ENCODE measurements at regions not wholly inside any gene's neighbourhood (a gene's known extent, or its start where the extent isn't known, plus 50 kb on each side); places are given as distances from the start of the nearest gene placed in this dataset.

DNA sequence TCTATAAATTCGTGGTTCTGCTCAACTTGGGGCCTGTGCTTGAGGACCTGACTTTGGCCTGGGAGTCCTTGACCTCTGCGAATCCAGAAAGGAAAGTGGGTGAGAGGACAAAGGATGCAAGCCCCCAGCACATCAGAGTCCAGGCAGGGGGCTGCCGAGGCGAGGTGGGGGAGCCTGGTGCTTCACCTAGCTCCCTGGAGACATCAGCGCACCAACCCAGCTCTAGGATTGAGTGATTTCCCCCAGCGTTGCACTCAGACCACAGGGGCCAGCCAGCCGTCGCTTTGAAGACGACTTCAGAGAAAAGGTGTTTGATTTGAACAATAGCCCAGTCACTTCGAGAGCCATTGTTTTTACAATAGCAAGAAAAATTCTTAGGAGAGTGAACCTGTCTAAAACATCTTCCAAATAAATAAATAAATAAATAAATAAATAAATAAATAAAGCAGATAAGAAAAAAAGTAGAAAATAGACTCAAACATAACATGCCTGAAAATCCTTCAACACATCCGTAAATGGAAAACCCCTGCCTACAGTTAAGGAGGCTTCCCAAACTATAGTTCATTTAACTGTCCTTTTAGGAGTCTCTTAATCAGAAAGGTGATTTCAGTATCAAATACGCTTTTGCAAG is 180.9 kb downstream of the RBFOX3 start:
- no peak for DNase-seq (ENCODE audit: low read depth, low spot score)
- H3K36me3 ChIP-seq (ENCODE audit: control insufficient read depth in 1 of 2, insufficient read depth in 2 of 2, low read length in 2 of 2) = no peaks in the 10 kb centered on the region
- H3K9me2 ChIP-seq (ENCODE audit: insufficient read depth) = no peaks in the 10 kb centered on the region
- no peak overlapping the region for H2AFZ ChIP-seq (ENCODE audit: low read depth, low read length, poor library complexity, severe bottlenecking)
- H3K4me2 ChIP-seq (ENCODE audit: low read length) = no peak overlapping the region
- no TSS peak for BruUV-seq (replicated peaks)
- H4K20me1 ChIP-seq (ENCODE audit: insufficient read depth) = no peaks in the 10 kb centered on the region
- intact Hi-C loops (cut with micrococcal nuclease) = loop anchor here (5.0 kb wide), 1 partner anchor 182 kb away; the partner anchor contains the start of gene RBFOX3
- ChIA-PET POLR2A (no interaction called here), CTCF (no interaction called here), RAD21 (ENCODE audit: low non-redundant PET in 1 of 2, low total read pairs in 2 of 2, uncharacterized antibody in 2 of 2, unreplicated experiment in 2 of 2) (no interaction called here)
- H3K9me3 ChIP-seq (ENCODE audit: control insufficient read depth in 1 of 2, insufficient read depth in 1 of 2, low read depth in 1 of 2, low read length in 2 of 2) = no peaks in the 10 kb centered on the region
- H3K27me3 ChIP-seq (ENCODE audit: insufficient read depth, low read length) = 0 out of 2 replicates have a peak, but pooled peaks cover 8% of the 10 kb centered on the region
- H3K4me1 ChIP-seq (ENCODE audit: control insufficient read depth in 1 of 2, insufficient read depth in 2 of 2, low read length in 2 of 2) = peaks cover 5 to 7% of the 10 kb centered on the region in 2 experiments; a peak in 2 of 4 replicates
- no peak for ATAC-seq
- no peak overlapping the region for H3K4me3 ChIP-seq (replicated peaks in 1 of 2; ENCODE audit: low read depth in 1 of 2, low read length in 2 of 2)
- H3K9ac ChIP-seq (ENCODE audit: low read length) = no peak overlapping the region
- H3K27ac ChIP-seq (ENCODE audit: low read depth, low read length) = no peak overlapping the region
- TF ChIP-seq CBX3 (IDR thresholded peaks at IDR 0.05; ENCODE audit: low read depth) (no peak), SRF (IDR thresholded peaks at IDR 0.05; ENCODE audit: low read depth) (no peak), TCF7L2 (IDR thresholded peaks at IDR 0.05; ENCODE audit: borderline replicate concordance, extremely low read depth, insufficient read depth, insufficient read length) (no peak), CEBPB (IDR thresholded peaks at IDR 0.05; ENCODE audit: low read depth) (no peak), RAD21 (IDR thresholded peaks at IDR 0.05; ENCODE audit: low read depth) (no peak), SIN3A (IDR thresholded peaks at IDR 0.05; ENCODE audit: low read depth) (no peak), SP1 (IDR thresholded peaks at IDR 0.05; ENCODE audit: low read depth) (no peak), FOSL1 (IDR thresholded peaks at IDR 0.05; ENCODE audit: low read depth) (no peak), EZH2phosphoT487 (IDR thresholded peaks at IDR 0.05; ENCODE audit: borderline replicate concordance) (no peak), EGR1 (IDR thresholded peaks at IDR 0.05; ENCODE audit: low read depth) (no peak), ZNF274 (IDR thresholded peaks at IDR 0.05; ENCODE audit: low read depth, low read length) (no peak)
- TF ChIP-seq, protein P1, sequence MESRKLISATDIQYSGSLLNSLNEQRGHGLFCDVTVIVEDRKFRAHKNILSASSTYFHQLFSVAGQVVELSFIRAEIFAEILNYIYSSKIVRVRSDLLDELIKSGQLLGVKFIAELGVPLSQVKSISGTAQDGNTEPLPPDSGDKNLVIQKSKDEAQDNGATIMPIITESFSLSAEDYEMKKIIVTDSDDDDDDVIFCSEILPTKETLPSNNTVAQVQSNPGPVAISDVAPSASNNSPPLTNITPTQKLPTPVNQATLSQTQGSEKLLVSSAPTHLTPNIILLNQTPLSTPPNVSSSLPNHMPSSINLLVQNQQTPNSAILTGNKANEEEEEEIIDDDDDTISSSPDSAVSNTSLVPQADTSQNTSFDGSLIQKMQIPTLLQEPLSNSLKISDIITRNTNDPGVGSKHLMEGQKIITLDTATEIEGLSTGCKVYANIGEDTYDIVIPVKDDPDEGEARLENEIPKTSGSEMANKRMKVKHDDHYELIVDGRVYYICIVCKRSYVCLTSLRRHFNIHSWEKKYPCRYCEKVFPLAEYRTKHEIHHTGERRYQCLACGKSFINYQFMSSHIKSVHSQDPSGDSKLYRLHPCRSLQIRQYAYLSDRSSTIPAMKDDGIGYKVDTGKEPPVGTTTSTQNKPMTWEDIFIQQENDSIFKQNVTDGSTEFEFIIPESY (IDR thresholded peaks at IDR 0.05; ENCODE audit: extremely low read depth, insufficient replicate concordance, low read length) = no peak
- TF ChIP-seq, protein P2, sequence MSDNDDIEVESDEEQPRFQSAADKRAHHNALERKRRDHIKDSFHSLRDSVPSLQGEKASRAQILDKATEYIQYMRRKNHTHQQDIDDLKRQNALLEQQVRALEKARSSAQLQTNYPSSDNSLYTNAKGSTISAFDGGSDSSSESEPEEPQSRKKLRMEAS (IDR thresholded peaks at IDR 0.05) = no peak
- TF ChIP-seq, protein P3, sequence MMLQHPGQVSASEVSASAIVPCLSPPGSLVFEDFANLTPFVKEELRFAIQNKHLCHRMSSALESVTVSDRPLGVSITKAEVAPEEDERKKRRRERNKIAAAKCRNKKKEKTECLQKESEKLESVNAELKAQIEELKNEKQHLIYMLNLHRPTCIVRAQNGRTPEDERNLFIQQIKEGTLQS (IDR thresholded peaks at IDR 0.05) = no peak
- no peaks in the 10 kb centered on the region for H3K79me2 ChIP-seq (ENCODE audit: insufficient read depth, low read length)
